ENCODE measurements at regions not wholly inside any gene's neighbourhood (a gene's known extent, or its start where the extent isn't known, plus 50 kb on each side); places are given as distances from the start of the nearest gene placed in this dataset.
"Not testable (repeated sequence)": the region's sequence is repeated elsewhere in the genome, so short reads cannot be mapped to it uniquely, and the experiment has no call there.

DNA sequence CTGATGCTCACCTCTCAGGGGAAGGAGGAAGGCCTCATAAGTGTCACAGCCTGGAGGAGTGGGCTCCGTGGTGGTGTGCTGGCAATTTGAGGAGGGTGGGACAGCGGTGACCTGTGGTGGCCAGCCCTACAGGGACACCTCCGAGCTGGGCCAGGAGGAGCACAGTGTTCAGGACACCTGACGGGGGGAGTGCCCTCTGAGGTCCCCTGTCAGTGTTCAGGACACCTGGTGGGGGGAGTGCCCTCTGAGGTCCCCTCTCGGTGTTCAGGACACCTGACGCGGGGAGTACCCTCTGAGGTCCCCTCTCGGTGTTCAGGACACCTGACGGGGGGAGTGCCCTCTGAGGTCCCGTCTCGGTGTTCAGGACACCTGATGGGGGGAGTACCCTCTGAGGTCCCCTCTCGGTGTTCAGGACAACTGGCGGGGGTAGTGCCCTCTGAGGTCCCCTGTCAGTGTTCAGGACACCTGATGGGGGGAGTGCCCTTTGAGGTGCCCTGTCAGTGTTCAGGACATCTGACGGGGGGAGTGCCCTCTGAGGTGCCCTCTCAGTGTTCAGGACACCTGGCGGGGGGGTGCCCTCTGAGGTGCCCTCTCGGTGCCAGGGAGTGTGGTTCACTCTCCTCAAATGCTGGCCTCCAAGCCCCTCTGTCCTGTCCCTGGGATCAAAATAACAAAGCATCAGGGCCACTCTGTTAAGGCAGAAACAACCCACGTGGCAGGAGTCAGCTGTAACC is 73.4 kb upstream of the ZNF469 start:
- no peak for DNase-seq

GRCh38 chr16:88309908-88310265 is 72.9 kb upstream of the ZNF469 start:
- no peak for DNase-seq

DNA sequence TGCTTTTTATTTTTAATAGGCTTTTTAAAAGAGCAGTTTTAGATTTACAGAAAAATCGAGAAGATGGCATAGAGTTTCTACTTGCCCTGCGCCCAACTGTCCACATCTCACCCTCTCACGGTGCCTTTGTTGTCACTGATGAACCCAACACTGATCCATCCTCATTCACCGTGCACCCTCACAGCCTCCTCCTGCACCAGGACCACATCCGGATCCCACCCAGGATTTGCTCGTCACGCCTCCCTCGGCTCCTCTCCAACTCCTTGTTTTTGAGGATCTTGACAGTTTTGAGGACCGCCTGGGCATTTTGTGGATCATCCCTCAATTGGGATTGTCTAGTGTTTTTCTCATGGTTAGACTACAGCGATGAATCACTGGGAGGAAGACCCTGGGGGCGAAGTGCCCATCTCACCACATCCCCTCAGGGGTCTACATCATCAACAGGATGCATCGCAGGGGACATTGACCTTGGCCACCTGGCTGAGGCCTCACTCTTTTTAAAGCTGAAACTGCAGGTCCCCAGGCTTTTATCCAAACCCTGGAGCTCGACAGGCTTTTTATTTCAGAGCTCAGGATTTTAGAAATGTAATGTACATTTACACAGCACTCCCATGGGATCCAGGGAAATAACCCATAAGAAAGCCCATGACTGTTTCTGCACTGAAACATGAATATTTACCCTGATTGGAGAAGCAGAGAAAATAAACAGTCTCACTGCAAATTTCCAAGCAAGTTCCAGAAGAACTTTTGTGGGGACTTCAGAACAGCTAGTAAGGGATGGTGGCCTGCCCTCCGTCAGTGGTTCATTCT is 71.8 kb upstream of the ZNF469 start:
- no peak for DNase-seq

DNA sequence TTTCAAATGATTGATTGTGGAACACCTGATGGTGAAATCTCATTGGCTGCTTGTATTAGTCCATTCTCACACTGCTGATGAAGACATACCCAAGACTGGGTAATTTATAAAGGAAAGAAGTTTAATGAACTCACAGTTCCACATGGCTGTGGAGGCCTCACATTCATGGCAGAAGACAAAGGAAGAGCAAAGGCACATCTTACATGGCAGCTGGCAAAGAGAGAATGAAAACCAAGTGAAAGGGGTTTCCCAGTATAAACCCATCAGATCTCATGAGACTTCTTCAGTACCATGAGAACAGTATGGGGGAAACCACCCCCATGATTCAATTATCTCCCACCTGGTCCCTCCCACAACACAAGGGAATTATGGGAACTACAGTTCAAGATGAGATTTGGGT is 70.9 kb upstream of the ZNF469 start:
- DNase-seq, result not testable (repeated sequence)

GRCh38 chr16:88312732-88313131 is 70.0 kb upstream of the ZNF469 start:
- DNase-seq, result no peak

DNA sequence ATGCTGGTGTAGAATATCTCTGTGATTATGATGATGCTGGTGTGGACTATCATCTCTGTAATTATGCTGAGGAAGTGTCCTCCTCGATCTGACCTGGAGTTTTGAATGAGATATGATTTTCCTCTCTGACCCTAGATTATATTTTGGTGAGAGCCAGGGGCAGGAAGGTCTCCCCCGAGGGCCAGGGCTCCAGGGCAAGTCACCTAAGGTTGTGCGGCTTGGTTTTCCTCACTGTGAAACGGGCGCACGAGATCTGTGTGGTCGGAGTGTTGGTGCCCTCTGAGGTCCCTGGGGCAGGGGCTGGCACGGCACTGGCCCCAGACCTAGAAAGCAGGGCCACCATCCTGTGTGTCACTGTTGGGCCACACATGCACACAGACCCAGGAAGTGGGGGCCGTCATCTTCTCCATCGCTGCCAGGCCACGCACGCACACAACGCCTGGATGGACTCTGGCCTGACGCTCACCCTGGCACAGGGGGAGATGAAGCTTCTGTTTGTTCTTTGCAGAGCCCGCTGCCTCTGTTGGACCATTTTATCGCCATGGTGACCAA is 67.7 kb upstream of the ZNF469 start:
- no peak for DNase-seq

DNA sequence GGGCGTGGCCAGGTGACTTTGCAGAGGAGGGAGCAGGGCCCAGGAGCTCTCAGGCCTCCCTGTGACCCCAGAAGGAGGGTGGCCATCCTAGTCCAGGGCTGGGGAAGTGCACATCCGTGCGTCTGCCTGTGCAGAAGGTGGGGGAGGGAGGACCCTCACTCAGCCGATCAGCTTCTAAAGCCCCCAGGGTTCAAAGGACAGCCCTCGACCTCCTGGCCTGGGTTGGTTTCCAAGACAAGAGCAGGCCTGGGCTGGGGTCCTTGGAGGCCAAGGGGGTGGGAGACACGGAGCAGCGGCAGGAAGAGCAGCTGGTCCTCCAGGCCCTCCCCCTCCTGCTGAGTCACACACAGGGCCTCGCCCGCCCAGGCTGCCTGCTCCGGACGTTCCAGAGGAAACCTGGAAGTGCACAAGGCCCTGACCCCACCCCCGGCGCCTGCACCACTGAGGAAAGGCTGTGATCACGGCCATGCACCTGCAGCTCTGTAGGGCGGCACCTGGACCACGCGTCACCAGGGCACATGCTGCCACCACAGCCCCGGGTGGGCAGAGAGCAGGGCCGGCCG is 67.1 kb upstream of the ZNF469 start:
- DNase-seq, result no peak

- DNase-seq, result no peak
Observed at GRCh38 chr16:88316151-88316550, 66.6 kb upstream of the ZNF469 start.

GRCh38 chr16:88316941-88317612 is 65.7 kb upstream of the ZNF469 start:
- no peak for DNase-seq

DNA sequence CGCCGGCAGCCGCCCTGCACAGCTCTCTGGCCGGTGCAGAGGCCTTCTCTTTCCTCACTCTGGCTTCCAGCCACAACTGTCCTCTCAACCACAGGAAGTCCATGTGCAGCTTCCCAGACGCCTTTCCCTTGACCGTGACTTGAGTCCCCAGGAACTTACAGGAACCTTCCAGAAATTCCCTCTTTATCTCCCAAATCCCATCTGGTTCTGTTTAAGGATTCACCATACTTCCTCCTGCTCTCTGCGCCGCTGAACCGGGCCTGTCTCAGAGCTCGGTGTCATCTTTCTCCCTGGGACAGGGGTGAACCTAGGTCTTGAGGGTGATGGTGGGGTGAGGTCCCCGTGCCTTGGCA is 65.2 kb upstream of the ZNF469 start:
- DNase-seq, result no peak

DNA sequence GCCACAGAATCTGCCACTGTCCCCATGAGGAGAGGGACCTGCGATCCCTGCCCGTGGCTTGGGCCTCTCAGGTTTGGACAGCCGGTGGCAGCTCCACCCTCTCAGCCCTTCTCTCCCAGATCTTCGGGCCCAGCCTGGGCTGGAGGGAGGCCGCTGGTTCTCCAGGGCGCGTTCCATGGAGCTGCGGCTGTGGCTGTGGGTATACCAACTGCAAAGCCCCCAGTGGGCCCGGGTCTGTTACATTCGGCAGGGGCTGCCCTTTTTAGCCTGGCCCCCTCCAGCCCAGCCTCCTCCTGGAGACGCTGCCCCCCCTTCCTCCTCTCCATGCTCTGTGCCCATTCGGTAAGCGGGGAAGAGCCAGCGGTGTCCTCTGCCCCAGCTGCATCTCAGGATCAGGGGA is 64.7 kb upstream of the ZNF469 start:
- no peak for DNase-seq

DNA sequence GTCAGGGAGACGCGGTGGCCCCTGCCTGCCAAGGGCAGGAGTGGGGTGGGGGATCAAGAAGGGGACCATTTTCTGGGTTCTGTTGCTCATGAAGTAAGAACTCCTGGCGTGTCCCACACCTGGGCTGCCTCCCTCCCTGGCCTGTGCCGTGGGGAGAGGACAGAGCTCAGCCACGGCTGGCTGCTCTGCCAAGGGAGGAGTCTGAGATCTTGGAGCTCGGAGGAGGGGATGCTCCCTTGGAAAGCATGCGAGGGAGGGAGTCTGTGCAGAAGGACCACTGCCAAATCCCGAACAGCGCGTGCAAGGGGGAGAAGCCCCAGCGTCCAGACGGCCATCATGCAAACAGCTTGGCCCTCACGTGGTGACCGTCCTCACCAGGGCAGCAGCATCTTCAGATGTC is 64.2 kb upstream of the ZNF469 start:
- DNase-seq, result no peak

- no peak for DNase-seq
Observed at GRCh38 chr16:88319116-88319965, 63.4 kb upstream of the ZNF469 start.

DNA sequence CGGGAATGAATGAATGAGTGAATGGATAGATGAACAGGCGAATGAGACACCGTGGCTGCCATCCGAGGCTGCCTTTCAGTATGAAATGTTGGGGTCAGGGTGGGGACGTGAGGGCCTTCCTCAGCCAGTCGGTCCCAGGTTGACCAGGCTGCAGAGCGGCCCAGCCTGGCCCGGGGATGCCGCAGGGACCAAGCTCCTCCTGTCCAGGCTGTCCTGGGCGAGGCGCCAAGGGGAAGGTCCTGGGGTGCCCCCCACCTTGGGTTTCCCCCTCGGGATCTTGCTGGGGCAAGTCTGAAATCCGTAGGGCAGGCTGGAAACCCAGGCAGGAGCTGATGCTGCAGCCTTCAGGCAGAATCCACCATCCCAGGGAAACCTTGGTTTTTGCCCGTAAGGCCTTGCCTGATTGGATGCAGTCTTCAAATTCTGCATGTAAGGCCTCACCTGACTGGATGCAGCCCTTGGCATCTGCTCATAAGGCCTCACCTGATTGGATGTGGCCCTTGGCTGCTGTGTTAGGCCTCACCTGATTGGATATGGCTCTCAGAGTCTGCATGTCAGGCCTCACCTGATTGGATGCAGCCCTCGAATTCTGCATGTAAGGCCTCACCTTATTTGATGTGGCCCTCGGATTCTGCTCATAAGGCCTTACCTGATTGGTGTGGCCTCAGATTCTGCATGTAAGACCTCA is 61.7 kb upstream of the ZNF469 start:
- no peak for DNase-seq

DNA sequence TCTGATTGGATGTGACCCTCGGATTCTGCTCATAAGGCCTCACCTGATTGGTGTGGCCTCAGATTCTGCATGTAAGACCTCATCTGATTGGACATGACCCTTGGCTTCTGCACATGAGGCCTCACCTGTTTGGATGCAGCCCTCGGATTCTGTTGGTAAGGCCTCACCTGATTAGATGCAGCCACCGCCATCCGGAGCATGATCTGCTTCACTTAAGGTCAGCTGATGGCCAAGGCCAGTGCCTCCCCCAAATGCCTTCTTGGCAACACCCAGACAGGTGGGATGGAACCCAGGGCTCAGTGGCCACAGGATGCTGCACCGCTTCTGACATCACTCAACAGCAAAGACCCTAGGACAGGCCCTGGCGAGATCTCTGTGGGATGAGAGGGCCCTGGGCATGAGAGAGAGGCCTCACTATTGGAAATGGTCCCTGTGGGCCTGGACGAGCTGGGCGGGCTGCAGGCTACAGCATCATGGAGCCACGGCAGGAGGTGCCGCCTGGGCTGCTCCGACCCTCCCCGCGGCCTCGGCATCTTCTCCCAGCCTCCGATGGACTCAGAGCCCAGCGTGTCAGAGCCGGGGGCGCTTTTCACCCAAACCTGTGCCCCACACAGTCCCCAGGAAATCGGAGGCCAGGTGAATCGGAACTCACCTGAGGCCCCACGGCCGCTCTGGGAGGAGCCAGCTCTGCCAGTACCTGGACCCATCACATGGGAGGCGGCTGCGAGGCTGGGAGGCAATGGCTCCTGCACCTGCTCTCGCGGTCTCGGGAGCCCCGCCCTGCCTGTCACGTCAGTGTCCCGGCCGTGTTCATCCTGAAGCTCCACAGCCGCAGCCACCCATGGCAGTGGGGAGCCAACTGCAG is 60.9 kb upstream of the ZNF469 start:
- no peak for DNase-seq

DNA sequence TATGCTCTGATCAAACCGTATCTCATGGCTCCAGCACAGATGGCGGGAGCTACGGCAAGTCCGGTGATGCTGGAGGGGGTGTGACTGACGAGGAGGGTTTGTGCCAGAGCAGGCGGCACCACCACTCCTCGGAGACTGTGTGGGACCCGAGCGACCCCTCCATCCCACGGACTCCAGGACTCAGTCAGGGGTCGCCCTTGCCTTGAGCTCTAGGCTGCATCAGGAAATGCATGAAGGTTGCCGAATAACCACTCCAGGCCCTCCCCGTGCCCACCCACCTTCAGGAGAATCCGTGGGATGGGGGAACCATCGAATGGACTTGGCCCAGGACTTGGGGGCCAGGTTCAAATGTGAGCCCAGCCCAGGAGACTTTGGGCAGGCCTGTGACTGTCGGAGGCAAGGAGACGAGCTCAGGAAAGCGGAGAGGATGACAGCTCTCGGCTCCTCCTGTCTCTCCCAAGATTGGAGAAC is 60.2 kb upstream of the ZNF469 start:
- no peak for DNase-seq

DNA sequence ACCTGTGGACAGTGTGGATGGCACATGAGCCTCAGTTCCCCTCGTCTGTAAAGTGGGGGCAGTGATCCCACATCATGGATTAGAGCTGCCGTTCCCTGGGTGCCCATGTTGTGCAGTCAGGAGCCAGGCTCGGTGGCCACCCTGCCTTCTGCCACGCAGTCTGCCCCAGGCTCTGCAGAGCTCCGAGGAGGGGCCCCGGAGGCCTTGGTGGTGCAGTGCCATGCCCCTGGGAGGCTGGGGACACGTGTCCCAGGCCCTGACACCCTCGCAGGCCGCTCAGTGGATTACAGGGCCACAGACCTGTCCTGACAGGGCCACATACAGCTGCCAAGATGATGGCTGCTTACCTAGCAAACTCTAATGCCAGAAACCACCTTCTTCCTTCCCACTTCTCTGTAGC is 59.7 kb upstream of the ZNF469 start:
- DNase-seq, result no peak

GRCh38 chr16:88323546-88324330 is 59.0 kb upstream of the ZNF469 start:
- DNase-seq, result no peak

- no peak for DNase-seq
Observed at GRCh38 chr16:88325087-88325750, 57.5 kb upstream of the ZNF469 start.

Measured in activated gamma-delta T cell (primary cell).